Astrocyte of the cerebellum (primary cell): ENCODE measurements at regions not wholly inside any gene's neighbourhood (a gene's known extent, or its start where the extent isn't known, plus 50 kb on each side); places are given as distances from the start of the nearest gene placed in this dataset.
"Not testable (repeated sequence)": the region's sequence is repeated elsewhere in the genome, so short reads cannot be mapped to it uniquely, and the experiment has no call there.

Source experiments
- DNase-seq: peaks from one replicate; pipeline ENCODE4 v3.0.0-alpha.2; 2011; ENCODE audit warnings: low read depth
- H3K4me3 ChIP-seq: 2 replicates; pipeline ENCODE4 v1.5.1; 2011; ENCODE audit warnings: mild to moderate bottlenecking, low read depth, low read length, moderate library complexity
- in situ Hi-C: cut with HindIII; loops from 2 replicates; pipeline ENCODE4 v1.10.0; 2017; ENCODE audit warnings: low sequenced_read_pairs
- TF ChIP-seq, protein P1 (sequence below): IDR thresholded peaks from 2 replicates; pipeline ENCODE4 v1.5.1; 2012; ENCODE audit warnings: low read length, low read depth, moderate library complexity, mild to moderate bottlenecking; ENCODE audit errors: missing control alignments

DNA sequence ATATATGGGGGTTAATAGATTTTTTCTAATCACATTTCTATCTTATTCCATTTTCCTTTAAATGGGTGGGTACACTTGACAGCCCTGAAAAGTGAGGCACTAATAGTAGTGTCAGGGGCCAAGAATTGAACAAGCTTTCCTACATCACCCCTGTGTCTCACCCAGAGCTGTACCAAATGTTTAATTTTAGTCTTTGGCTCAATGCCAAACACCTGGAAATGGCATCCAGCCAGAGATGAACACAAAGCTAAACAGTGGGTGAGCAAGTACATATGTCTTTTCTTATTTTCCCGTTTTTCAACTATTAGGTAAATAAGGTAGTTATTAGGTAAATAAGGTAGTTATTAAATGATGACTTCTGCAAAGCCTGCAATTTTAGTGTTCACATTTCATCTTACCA, 276.3 kb upstream of the ERBB4 start:
- no peak overlapping the region for H3K4me3 ChIP-seq
- TF ChIP-seq, protein P1, sequence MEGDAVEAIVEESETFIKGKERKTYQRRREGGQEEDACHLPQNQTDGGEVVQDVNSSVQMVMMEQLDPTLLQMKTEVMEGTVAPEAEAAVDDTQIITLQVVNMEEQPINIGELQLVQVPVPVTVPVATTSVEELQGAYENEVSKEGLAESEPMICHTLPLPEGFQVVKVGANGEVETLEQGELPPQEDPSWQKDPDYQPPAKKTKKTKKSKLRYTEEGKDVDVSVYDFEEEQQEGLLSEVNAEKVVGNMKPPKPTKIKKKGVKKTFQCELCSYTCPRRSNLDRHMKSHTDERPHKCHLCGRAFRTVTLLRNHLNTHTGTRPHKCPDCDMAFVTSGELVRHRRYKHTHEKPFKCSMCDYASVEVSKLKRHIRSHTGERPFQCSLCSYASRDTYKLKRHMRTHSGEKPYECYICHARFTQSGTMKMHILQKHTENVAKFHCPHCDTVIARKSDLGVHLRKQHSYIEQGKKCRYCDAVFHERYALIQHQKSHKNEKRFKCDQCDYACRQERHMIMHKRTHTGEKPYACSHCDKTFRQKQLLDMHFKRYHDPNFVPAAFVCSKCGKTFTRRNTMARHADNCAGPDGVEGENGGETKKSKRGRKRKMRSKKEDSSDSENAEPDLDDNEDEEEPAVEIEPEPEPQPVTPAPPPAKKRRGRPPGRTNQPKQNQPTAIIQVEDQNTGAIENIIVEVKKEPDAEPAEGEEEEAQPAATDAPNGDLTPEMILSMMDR: no peak
- DNase-seq: no peak
- in situ Hi-C loops: no loop called here

DNA sequence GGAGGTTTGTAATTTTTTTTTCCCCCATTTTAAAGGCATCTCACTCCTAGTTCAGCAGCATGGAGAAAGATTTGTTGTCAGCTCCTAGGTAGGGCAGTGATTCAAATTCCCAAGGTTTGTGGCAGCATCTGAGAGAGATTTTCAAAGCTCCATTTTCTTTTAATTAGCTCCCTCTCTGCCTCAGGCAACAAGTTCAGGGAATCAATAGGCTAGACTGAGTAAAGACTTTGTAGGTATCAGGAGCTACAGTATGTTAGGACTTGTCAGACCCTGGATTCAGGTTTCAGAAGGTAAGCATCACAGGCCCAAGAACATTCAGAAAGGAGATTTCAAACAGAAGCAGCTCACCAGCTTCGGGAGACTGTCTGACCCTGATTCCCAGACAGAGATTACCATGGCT, 273.3 kb upstream of the ERBB4 start:
- in situ Hi-C loops: no loop called here
- TF ChIP-seq, protein P1: no peak
- H3K4me3 ChIP-seq: no peak overlapping the region
- DNase-seq: no peak

DNA sequence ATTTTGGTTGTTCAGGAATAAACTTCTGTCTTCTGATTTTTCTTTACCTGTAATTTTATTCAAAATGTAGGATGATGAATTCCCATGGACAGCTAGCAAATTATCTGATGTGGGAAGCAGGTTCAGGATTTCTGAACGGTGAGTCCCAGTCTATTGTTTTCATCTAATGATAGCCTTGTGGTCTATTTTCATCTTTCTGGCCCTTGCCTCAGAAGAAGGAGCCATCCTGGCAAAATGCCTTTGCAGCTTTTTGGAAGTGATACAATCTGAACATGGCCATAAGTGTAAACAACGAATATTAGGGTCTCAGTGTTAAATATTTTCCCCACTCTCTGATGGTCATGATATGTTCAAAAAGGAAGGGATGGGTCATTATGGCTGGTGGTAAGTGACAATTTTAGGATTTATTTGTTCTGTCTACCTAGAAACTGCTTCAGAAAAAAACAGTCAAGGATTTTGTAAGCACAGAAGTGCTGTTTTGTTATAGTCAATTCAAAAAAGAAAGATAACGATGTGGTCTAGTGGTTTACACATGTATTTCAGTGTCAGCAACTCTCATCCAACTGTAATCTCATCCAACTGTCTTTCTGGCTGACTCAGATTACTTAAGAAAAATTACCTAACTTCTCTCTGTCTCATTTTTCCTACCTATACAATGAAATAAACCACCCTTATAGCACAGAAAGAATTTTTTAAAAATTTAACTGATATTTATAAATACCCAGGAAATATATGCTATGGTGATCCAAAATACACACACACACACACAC, 272.6 kb upstream of the ERBB4 start:
- DNase-seq: no peak
- in situ Hi-C loops: no loop called here
- H3K4me3 ChIP-seq: no peak overlapping the region
- TF ChIP-seq, protein P1: no peak

DNA sequence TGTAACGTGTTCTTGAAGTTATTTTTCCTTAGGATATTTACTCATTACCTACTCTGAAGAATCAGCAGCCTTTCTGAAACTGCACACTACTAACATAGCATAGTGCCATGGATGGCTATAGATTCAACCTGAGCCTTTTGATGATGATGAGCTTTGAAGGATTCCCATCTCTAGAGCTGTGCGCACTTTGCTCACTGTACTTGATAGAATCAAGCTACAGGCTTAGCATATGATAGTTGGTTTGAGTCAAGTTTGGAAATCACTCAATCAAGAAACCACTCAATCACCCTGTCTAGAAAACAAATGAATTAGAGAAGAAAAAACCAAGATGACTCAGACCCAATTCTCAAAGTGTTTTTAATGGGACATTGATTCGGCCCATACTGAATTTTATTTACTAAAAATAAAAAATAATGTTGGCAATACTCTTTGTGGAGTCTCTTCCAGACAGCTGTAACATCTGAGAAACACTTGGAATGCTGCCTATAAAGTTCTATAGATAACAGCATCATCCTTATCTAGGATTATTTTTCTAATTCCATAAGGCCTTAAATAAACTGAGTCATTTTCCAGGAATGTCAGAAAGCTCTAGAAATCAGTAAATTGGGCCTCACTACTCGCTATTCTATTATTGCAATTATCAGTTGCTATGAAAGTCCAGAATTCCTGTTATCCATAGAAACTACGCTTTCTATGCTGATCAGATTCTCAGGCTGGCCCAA, 259.0 kb upstream of the ERBB4 start:
- no peak for DNase-seq

DNA sequence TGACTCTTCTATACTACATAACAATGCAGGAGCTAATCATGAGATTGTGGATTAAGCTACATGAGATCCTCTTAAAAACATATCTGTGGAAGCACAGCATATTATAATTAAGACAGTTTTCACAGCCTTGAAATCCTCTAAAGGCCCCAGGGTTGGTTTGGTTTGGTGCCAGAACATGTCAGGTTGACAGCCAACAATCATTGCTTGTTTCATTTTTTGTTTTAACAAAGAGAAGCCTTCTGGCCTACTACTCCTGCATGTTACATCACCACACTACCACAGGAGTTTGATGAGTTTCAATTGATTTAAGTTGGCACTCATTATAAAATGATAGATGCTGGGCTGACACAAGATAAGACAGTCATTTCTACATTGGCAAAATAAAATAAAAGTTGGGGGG, 255.9 kb upstream of the ERBB4 start:
- DNase-seq: no peak
- TF ChIP-seq, protein P1: no peak
- H3K4me3 ChIP-seq: no peak overlapping the region
- in situ Hi-C loops: no loop called here

More for the DNA sequence above, 259.0 kb upstream of the ERBB4 start:
- in situ Hi-C loops: no loop called here
- H3K4me3 ChIP-seq: no peak overlapping the region
- TF ChIP-seq, protein P1: no peak

DNA sequence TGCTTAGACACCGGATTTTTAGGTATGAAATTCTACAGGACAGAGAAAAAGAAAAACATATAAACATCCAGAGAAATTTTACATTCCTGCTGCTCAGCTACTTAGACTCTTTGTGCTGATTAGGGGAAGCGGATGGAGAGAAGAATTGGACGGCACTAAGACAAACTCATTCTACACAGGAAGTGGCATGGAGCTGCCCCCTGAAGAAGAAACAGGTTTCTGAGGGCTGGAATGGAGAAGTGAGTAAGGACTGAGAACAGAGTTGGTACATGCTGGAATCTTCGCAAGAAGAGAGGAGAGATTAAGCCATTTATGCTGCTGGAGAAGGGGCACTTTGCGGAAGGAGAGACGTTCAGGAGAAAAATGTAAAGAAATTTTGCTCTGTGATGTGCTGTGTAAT, 253.0 kb upstream of the ERBB4 start:
- H3K4me3 ChIP-seq: no peak overlapping the region
- in situ Hi-C loops: no loop called here
- TF ChIP-seq, protein P1: no peak
- no peak for DNase-seq

DNA sequence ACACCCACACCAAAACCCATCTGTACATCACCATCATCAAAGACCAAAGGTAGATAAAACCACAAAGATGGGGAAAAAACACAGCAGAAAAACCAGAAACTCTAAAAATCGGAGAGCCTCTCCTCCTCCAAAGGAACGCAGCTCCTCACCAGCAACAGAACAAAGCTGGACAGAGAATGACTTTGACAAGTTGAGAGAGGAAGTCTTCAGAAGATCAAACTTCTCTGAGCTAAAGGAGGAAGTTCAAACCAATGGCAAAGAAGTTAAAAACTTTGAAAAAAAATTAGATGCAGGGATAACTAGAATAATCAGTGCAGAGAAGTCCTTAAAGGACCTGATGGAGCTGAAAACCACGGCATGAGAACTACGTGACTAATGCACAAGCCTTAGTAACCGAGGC, 247.5 kb upstream of the ERBB4 start:
- DNase-seq, H3K4me3 ChIP-seq, in situ Hi-C loops: not testable (repeated sequence)
